ENCODE measurements at regions not wholly inside any gene's neighbourhood (a gene's known extent, or its start where the extent isn't known, plus 50 kb on each side); places are given as distances from the start of the nearest gene placed in this dataset.

DNA sequence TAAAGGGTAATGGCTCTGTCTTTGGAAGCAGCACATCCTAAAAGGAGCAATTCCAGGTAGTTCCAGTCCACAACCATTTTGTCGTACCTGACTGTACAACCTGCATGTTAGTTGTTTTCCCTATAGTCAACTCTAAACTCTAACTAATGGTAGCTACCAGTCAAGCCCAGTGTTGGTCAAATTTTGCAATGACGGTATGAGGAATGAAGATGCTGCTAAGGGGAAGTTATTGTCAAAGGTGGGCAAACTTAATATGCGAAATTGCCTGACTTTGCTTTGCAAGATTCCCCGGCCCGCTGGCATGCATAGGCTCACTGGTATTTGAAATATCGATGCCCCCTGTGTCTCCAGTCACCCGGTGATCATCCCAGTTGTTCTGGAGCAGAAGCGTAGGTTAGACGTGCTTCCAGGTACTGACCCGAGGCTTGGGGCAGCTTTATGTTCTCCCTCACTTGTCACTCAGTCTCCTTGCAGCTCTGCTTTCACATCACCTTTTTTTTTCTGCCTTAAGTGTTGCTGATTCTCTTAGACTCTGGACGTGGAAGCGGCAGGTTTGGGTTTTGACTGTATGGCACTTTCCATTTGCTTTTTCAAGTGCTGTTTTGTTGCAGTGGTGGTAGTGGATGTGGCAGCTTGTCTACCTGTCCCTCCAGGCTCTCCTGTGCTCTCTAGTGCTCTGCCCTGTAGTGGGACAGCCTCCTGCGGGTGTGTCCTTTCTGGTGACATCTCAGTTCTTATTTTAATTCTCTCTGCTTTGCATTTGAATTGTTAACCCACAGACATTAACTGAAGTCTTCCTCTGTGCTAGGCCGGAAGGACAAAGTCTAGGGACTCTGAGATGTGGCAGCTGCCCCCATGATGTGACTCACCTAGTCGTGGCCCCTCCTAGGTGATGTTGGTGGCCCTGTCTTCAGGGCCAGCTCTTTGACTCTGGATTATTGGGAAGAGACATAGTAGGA is 95.8 kb upstream of the UMPS start (continued):
- TF ChIP-seq, protein P1, sequence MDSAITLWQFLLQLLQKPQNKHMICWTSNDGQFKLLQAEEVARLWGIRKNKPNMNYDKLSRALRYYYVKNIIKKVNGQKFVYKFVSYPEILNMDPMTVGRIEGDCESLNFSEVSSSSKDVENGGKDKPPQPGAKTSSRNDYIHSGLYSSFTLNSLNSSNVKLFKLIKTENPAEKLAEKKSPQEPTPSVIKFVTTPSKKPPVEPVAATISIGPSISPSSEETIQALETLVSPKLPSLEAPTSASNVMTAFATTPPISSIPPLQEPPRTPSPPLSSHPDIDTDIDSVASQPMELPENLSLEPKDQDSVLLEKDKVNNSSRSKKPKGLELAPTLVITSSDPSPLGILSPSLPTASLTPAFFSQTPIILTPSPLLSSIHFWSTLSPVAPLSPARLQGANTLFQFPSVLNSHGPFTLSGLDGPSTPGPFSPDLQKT (CRISPR knock-in tag; IDR thresholded peaks at IDR 0.05; ENCODE audit: borderline replicate concordance), result no peak
- no peak for TF ChIP-seq ZBTB33 (CRISPR knock-in tag; IDR thresholded peaks at IDR 0.05)
- TF ChIP-seq TBL1XR1 (IDR thresholded peaks at IDR 0.05; ENCODE audit: borderline replicate concordance, low read length, partially characterized antibody), result no peak
- TF ChIP-seq MIER3 (CRISPR knock-in tag; IDR thresholded peaks at IDR 0.05; ENCODE audit: borderline replicate concordance), result no peak
- TF ChIP-seq, protein P2, sequence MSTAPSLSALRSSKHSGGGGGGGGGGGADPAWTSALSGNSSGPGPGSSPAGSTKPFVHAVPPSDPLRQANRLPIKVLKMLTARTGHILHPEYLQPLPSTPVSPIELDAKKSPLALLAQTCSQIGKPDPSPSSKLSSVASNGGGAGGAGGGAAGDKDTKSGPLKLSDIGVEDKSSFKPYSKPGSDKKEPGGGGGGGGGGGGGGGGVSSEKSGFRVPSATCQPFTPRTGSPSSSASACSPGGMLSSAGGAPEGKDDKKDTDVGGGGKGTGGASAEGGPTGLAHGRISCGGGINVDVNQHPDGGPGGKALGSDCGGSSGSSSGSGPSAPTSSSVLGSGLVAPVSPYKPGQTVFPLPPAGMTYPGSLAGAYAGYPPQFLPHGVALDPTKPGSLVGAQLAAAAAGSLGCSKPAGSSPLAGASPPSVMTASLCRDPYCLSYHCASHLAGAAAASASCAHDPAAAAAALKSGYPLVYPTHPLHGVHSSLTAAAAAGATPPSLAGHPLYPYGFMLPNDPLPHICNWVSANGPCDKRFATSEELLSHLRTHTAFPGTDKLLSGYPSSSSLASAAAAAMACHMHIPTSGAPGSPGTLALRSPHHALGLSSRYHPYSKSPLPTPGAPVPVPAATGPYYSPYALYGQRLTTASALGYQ (CRISPR knock-in tag; IDR thresholded peaks at IDR 0.05), result no peak
- TF ChIP-seq ZNF431 (CRISPR knock-in tag; IDR thresholded peaks at IDR 0.05; ENCODE audit: borderline replicate concordance, low read depth), result 0 out of 2 replicates have a peak, but pooled peaks have one; percentile 7
- TF ChIP-seq, protein P3, sequence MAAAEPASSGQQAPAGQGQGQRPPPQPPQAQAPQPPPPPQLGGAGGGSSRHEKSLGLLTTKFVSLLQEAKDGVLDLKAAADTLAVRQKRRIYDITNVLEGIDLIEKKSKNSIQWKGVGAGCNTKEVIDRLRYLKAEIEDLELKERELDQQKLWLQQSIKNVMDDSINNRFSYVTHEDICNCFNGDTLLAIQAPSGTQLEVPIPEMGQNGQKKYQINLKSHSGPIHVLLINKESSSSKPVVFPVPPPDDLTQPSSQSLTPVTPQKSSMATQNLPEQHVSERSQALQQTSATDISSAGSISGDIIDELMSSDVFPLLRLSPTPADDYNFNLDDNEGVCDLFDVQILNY (CRISPR knock-in tag; conservative IDR thresholded peaks at IDR 0.05), result no peak
- TF ChIP-seq ZNF570 (CRISPR knock-in tag; IDR thresholded peaks at IDR 0.05; ENCODE audit: borderline replicate concordance), result no peak
- TF ChIP-seq ZMYM4 (CRISPR knock-in tag; IDR thresholded peaks at IDR 0.05), result peak; percentile 31; the same call in 1 of the 2 replicates
- TF ChIP-seq ZNF264 (CRISPR knock-in tag; IDR thresholded peaks at IDR 0.05), result peak; percentile 97
- no peak for TF ChIP-seq ZNF496 (CRISPR knock-in tag; IDR thresholded peaks at IDR 0.05; ENCODE audit: insufficient replicate concordance)
- TF ChIP-seq SPEN (CRISPR knock-in tag; IDR thresholded peaks at IDR 0.05; ENCODE audit: low read depth), result peak; percentile 53
- no peak for TF ChIP-seq ARNT (IDR thresholded peaks at IDR 0.05)
- peak; percentile 63; the same call in 1 of the 2 replicates for TF ChIP-seq HNF4G (IDR thresholded peaks at IDR 0.05; ENCODE audit: borderline replicate concordance, low read depth, low read length)
- peak; percentile 84 for TF ChIP-seq HNF4G (CRISPR knock-in tag; IDR thresholded peaks at IDR 0.05; ENCODE audit: borderline replicate concordance, low read depth)
- TF ChIP-seq, protein P4, sequence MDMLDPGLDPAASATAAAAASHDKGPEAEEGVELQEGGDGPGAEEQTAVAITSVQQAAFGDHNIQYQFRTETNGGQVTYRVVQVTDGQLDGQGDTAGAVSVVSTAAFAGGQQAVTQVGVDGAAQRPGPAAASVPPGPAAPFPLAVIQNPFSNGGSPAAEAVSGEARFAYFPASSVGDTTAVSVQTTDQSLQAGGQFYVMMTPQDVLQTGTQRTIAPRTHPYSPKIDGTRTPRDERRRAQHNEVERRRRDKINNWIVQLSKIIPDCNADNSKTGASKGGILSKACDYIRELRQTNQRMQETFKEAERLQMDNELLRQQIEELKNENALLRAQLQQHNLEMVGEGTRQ (IDR thresholded peaks at IDR 0.05; ENCODE audit: low read depth, low read length), result no peak
- TF ChIP-seq, protein P4 (CRISPR knock-in tag; IDR thresholded peaks at IDR 0.05; ENCODE audit: borderline replicate concordance), result no peak
- TF ChIP-seq GABPA (IDR thresholded peaks at IDR 0.05; ENCODE audit: low read depth, low read length), result no peak
- TF ChIP-seq GABPA (CRISPR knock-in tag; IDR thresholded peaks at IDR 0.05; ENCODE audit: low read depth), result 0 out of 2 replicates have a peak, but pooled peaks have one; percentile 18
- TF ChIP-seq GLI4 (CRISPR knock-in tag; IDR thresholded peaks at IDR 0.05; ENCODE audit: borderline replicate concordance), result no peak
- no peak for TF ChIP-seq RBM39 (IDR thresholded peaks at IDR 0.05; ENCODE audit: low read depth, low read length, poor library complexity, severe bottlenecking)

All from HepG2 (cell line).